ENCODE measurements at regions not wholly inside any gene's neighbourhood (a gene's known extent, or its start where the extent isn't known, plus 50 kb on each side); places are given as distances from the start of the nearest gene placed in this dataset.

- no peak overlapping the region for H3K27ac Mint-ChIP-seq
- no peaks in the 10 kb centered on the region for H3K9me3 Mint-ChIP-seq
- no peaks in the 10 kb centered on the region for H3K36me3 Mint-ChIP-seq (ENCODE audit: low read depth)
Measured at GRCh38 chr10:129342385-129342784, 124.7 kb upstream of the MGMT start.

GRCh38 chr10:129343141-129343540 lies 123.9 kb upstream of the MGMT start:
- no peak overlapping the region for H3K4me3 Mint-ChIP-seq
- peaks cover 74% of the 10 kb centered on the region for H3K27me3 Mint-ChIP-seq (ENCODE audit: low read depth)
- no peak for TF ChIP-seq CTCF (IDR thresholded peaks at IDR 0.05; ENCODE audit: unreplicated experiment in 3 of 3)
- no peak overlapping the region for H3K27ac Mint-ChIP-seq
- peaks cover 7% of the 10 kb centered on the region for H3K4me1 Mint-ChIP-seq
- H3K9me3 Mint-ChIP-seq = no peaks in the 10 kb centered on the region
- no peaks in the 10 kb centered on the region for H3K36me3 Mint-ChIP-seq (ENCODE audit: low read depth)

More at GRCh38 chr10:129342385-129342784, 124.7 kb upstream of the MGMT start:
- Mint-ChIP-seq H3K4me3 (no peak overlapping the region), H3K27me3 (ENCODE audit: low read depth) (peaks cover 72% of the 10 kb centered on the region), H3K4me1 (peaks cover 7% of the 10 kb centered on the region)
- TF ChIP-seq CTCF (IDR thresholded peaks at IDR 0.05; ENCODE audit: unreplicated experiment in 3 of 3) = no peak

GRCh38 chr10:129344103-129344502 lies 122.9 kb upstream of the MGMT start:
- TF ChIP-seq CTCF (IDR thresholded peaks at IDR 0.05; ENCODE audit: unreplicated experiment in 3 of 3) = no peak
- no peaks in the 10 kb centered on the region for H3K9me3 Mint-ChIP-seq
- no peak overlapping the region for H3K27ac Mint-ChIP-seq
- H3K4me3 Mint-ChIP-seq = no peak overlapping the region
- H3K36me3 Mint-ChIP-seq (ENCODE audit: low read depth) = no peaks in the 10 kb centered on the region
- H3K27me3 Mint-ChIP-seq (ENCODE audit: low read depth) = peaks cover 69% of the 10 kb centered on the region
- peaks cover 7% of the 10 kb centered on the region for H3K4me1 Mint-ChIP-seq

- no peak overlapping the region for H3K4me3 Mint-ChIP-seq
- no peak for TF ChIP-seq CTCF (IDR thresholded peaks at IDR 0.05; ENCODE audit: unreplicated experiment in 3 of 3)
- no peaks in the 10 kb centered on the region for H3K36me3 Mint-ChIP-seq (ENCODE audit: low read depth)
- H3K27ac Mint-ChIP-seq = no peak overlapping the region
- H3K4me1 Mint-ChIP-seq = peaks cover 7% of the 10 kb centered on the region
- H3K27me3 Mint-ChIP-seq (ENCODE audit: low read depth) = peaks cover 68% of the 10 kb centered on the region
- no peaks in the 10 kb centered on the region for H3K9me3 Mint-ChIP-seq
Measured at GRCh38 chr10:129344731-129345355, 122.2 kb upstream of the MGMT start.

GRCh38 chr10:129345763-129346162 lies 121.3 kb upstream of the MGMT start:
- no peak overlapping the region for H3K27ac Mint-ChIP-seq
- peaks cover 65% of the 10 kb centered on the region for H3K27me3 Mint-ChIP-seq (ENCODE audit: low read depth)
- no peak for TF ChIP-seq CTCF (IDR thresholded peaks at IDR 0.05; ENCODE audit: unreplicated experiment in 3 of 3)
- no peak overlapping the region for H3K4me3 Mint-ChIP-seq
- peaks cover 7% of the 10 kb centered on the region for H3K4me1 Mint-ChIP-seq
- H3K9me3 Mint-ChIP-seq = no peaks in the 10 kb centered on the region
- no peaks in the 10 kb centered on the region for H3K36me3 Mint-ChIP-seq (ENCODE audit: low read depth)

GRCh38 chr10:129350690-129351089 lies 116.4 kb upstream of the MGMT start:
- no peak for TF ChIP-seq CTCF (IDR thresholded peaks at IDR 0.05; ENCODE audit: unreplicated experiment in 3 of 3)
- Mint-ChIP-seq H3K36me3 (ENCODE audit: low read depth) (no peaks in the 10 kb centered on the region), H3K27ac (no peak overlapping the region), H3K27me3 (ENCODE audit: low read depth) (peaks cover 30% of the 10 kb centered on the region), H3K9me3 (peaks cover 17% of the 10 kb centered on the region), H3K4me1 (no peaks in the 10 kb centered on the region), H3K4me3 (no peak overlapping the region)
